Right atrium auricular region (tissue), 2 donors: ENCODE measurements at regions not wholly inside any gene's neighbourhood (a gene's known extent, or its start where the extent isn't known, plus 50 kb on each side); places are given as distances from the start of the nearest gene placed in this dataset.

Experiments
- DNase-seq: peaks from one replicate; pipeline ENCODE4 v3.0.0-alpha.2; 2019; ENCODE audit warnings: low spot score
- H3K27ac ChIP-seq, 2 donors: fragments of 200-600 bp; sonication (generic); 1 replicate in 1 of 2; 2 replicates in 1 of 2; pipeline ENCODE4 v1.5.1; 2016 to 2019
- H3K27me3 ChIP-seq, 2 donors: fragments of 200-600 bp; sonication (generic); one replicate each; pipeline versions ENCODE4 v1.5.1 to v1.6.0; 2017 to 2019
- H3K36me3 ChIP-seq: fragments of 200-600 bp; sonication (generic); one replicate; pipeline ENCODE4 v1.5.1; 2016
- H3K4me1 ChIP-seq, 2 donors: fragments of 200-600 bp; sonication (generic); one replicate each; pipeline versions ENCODE4 v1.5.1 to v1.6.0; 2017 to 2019
- H3K4me3 ChIP-seq, 2 donors: fragments of 200-600 bp; sonication (generic); 1 replicate in 1 of 2; 2 replicates in 1 of 2; pipeline ENCODE4 v1.5.1; 2017 to 2019; ENCODE audit warnings: mild to moderate bottlenecking in 1 of 2, moderate library complexity in 1 of 2
- H3K9me3 ChIP-seq, 2 donors: fragments of 200-600 bp; sonication (generic); one replicate each; pipeline ENCODE4 v1.5.1; 2019
- CTCF ChIP-seq, 2 donors: fragments of 200-600 bp; sonication (generic); IDR thresholded peaks; one replicate each; pipeline ENCODE4 v1.5.1; 2019; ENCODE audit warnings: antibody characterized with exemption in 2 of 2

GRCh38 chr12:115072712-115073111 is 388.7 kb upstream of the TBX3 start:
- no peaks in the 10 kb centered on the region for H3K36me3 ChIP-seq
- DNase-seq = no peak
- TF ChIP-seq CTCF (IDR thresholded peaks at IDR 0.05) = no peak
- no peak overlapping the region for H3K4me3 ChIP-seq
- H3K27ac ChIP-seq = no peak overlapping the region
- H3K4me1 ChIP-seq = no peaks in the 10 kb centered on the region
- H3K27me3 ChIP-seq = no peaks in the 10 kb centered on the region
- no peaks in the 10 kb centered on the region for H3K9me3 ChIP-seq

- DNase-seq = no peak
- H3K4me1 ChIP-seq = no peaks in the 10 kb centered on the region
- H3K27ac ChIP-seq = no peak overlapping the region
- no peaks in the 10 kb centered on the region for H3K9me3 ChIP-seq
- no peaks in the 10 kb centered on the region for H3K27me3 ChIP-seq
- no peaks in the 10 kb centered on the region for H3K36me3 ChIP-seq
- no peak overlapping the region for H3K4me3 ChIP-seq
- TF ChIP-seq CTCF (IDR thresholded peaks at IDR 0.05) = no peak
These were observed 386.3 kb upstream of the TBX3 start for GRCh38 chr12:115070313-115070712.

- DNase-seq = no peak
- TF ChIP-seq CTCF (IDR thresholded peaks at IDR 0.05) = no peak
- Histone ChIP-seq H3K27ac (no peak overlapping the region), H3K4me3 (no peak overlapping the region), H3K36me3 (no peaks in the 10 kb centered on the region), H3K27me3 (no peaks in the 10 kb centered on the region), H3K4me1 (no peaks in the 10 kb centered on the region), H3K9me3 (no peaks in the 10 kb centered on the region)
These were observed 380.3 kb upstream of the TBX3 start for GRCh38 chr12:115064296-115064695.

- no peaks in the 10 kb centered on the region for H3K4me1 ChIP-seq
- H3K9me3 ChIP-seq = no peaks in the 10 kb centered on the region
- DNase-seq = no peak
- no peaks in the 10 kb centered on the region for H3K36me3 ChIP-seq
- no peak overlapping the region for H3K27ac ChIP-seq
- no peak for TF ChIP-seq CTCF (IDR thresholded peaks at IDR 0.05)
- no peak overlapping the region for H3K4me3 ChIP-seq
- H3K27me3 ChIP-seq = no peaks in the 10 kb centered on the region
These were observed 378.8 kb upstream of the TBX3 start for GRCh38 chr12:115062741-115063140.

- Histone ChIP-seq H3K27ac (no peak overlapping the region), H3K36me3 (no peaks in the 10 kb centered on the region), H3K4me1 (no peaks in the 10 kb centered on the region), H3K4me3 (no peak overlapping the region), H3K9me3 (no peaks in the 10 kb centered on the region), H3K27me3 (no peaks in the 10 kb centered on the region)
- DNase-seq = no peak
- no peak for TF ChIP-seq CTCF (IDR thresholded peaks at IDR 0.05)
These were observed 376.6 kb upstream of the TBX3 start for GRCh38 chr12:115060477-115061168.

GRCh38 chr12:115057445-115057844 is 373.5 kb upstream of the TBX3 start:
- no peaks in the 10 kb centered on the region for H3K36me3 ChIP-seq
- no peaks in the 10 kb centered on the region for H3K27me3 ChIP-seq
- no peaks in the 10 kb centered on the region for H3K4me1 ChIP-seq
- H3K4me3 ChIP-seq = no peak overlapping the region
- DNase-seq = no peak
- peaks cover 0 to 14% of the 10 kb centered on the region in 2 donors for H3K9me3 ChIP-seq
- no peak overlapping the region for H3K27ac ChIP-seq
- no peak for TF ChIP-seq CTCF (IDR thresholded peaks at IDR 0.05)
